ENCODE measurements at regions not wholly inside any gene's neighbourhood (a gene's known extent, or its start where the extent isn't known, plus 50 kb on each side); places are given as distances from the start of the nearest gene placed in this dataset.

DNA sequence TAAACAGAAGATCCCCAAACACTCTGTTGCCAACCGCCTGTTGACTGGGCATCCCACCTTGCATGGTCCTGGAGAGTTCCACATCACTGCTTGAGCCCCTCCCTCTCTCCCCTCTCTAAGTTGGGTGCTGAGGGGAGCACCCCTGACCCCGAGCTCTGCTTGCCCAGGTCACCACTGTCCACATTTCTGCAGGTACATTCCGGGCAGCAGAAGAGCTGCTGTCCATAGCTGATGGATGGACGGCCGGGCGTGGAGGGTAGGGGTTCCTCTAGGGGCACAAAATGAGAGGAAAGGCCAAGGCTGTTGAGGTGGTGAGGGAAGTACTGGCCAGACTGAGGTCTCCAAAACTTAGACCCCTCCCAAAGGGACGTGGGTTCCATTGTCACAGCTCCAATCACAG lies 227.4 kb upstream of the PPP2R2D start:
- no peak overlapping the region for H3K4me3 ChIP-seq (ENCODE audit: extremely low read depth, insufficient read depth, low read length, poor library complexity, severe bottlenecking)
- H3K27ac ChIP-seq (ENCODE audit: low read depth, low read length, severe bottlenecking) = no peak overlapping the region
- no peaks in the 10 kb centered on the region for H3K9me3 ChIP-seq (ENCODE audit: control insufficient read depth, low read length)
- no peaks in the 10 kb centered on the region for H3K36me3 ChIP-seq (ENCODE audit: control insufficient read depth, insufficient read depth, low read length)
- H3K4me1 ChIP-seq (ENCODE audit: control insufficient read depth, insufficient read depth, low read length, poor library complexity, severe bottlenecking) = no peaks in the 10 kb centered on the region
- WGBS, 2 experiments (ENCODE audit: insufficient coverage in 2 of 2) = 94 to 96% methylated on average over 4 of the region's 7 CpGs

DNA sequence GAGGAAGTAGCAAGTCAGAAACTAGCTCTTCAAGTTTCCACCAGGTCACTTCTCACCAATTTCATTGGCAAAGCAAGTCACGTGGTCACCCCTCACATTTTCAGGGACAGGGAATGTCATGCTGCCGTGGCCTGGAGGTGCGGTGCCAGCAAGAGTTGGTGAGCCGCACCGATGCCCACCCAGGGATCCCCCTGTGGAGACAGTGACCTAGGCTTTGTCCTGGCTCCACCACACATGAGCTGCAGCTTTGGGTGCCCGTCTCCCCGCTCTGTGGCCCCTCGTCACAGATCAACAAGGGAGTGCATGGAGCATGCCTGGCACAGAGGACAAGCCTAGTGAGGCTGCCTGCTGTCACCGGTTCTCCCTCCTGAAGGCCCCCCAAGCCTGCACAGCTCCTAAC lies 226.7 kb upstream of the PPP2R2D start:
- no peak overlapping the region for H3K27ac ChIP-seq (ENCODE audit: low read depth, low read length, severe bottlenecking)
- WGBS, 2 experiments (ENCODE audit: insufficient coverage in 2 of 2) = 94 to 96% methylated on average over 8 of the region's 9 CpGs
- no peak overlapping the region for H3K4me3 ChIP-seq (ENCODE audit: extremely low read depth, insufficient read depth, low read length, poor library complexity, severe bottlenecking)
- H3K4me1 ChIP-seq (ENCODE audit: control insufficient read depth, insufficient read depth, low read length, poor library complexity, severe bottlenecking) = no peaks in the 10 kb centered on the region
- no peaks in the 10 kb centered on the region for H3K9me3 ChIP-seq (ENCODE audit: control insufficient read depth, low read length)
- H3K36me3 ChIP-seq (ENCODE audit: control insufficient read depth, insufficient read depth, low read length) = no peaks in the 10 kb centered on the region

DNA sequence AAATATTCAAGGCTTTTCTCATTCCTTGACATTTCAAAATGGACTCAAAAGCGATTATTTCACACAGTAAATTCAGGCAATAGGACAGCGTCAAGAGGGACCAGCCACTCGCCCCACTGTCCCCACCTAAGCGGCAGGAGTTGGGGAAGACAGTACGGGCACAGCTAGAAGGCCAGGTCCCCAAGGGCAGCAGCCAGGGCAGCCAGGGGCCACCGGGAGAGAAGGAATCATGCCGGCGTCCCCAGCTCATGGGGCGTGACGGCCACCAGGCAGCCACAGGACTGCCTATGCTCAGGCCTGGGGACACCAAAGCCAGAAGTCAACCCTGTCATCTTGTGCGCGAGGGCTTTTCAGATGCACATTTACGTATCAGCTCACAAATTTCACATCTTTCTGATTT lies 225.7 kb upstream of the PPP2R2D start:
- Histone ChIP-seq H3K4me3 (ENCODE audit: extremely low read depth, insufficient read depth, low read length, poor library complexity, severe bottlenecking) (no peak overlapping the region), H3K4me1 (ENCODE audit: control insufficient read depth, insufficient read depth, low read length, poor library complexity, severe bottlenecking) (no peaks in the 10 kb centered on the region), H3K36me3 (ENCODE audit: control insufficient read depth, insufficient read depth, low read length) (no peaks in the 10 kb centered on the region), H3K9me3 (ENCODE audit: control insufficient read depth, low read length) (no peaks in the 10 kb centered on the region), H3K27ac (ENCODE audit: low read depth, low read length, severe bottlenecking) (no peak overlapping the region)
- whole genome bisulfite sequencing, 2 experiments (ENCODE audit: insufficient coverage in 2 of 2) = 89 to 91% methylated on average over 5 to 9 of the region's 13 CpGs

DNA sequence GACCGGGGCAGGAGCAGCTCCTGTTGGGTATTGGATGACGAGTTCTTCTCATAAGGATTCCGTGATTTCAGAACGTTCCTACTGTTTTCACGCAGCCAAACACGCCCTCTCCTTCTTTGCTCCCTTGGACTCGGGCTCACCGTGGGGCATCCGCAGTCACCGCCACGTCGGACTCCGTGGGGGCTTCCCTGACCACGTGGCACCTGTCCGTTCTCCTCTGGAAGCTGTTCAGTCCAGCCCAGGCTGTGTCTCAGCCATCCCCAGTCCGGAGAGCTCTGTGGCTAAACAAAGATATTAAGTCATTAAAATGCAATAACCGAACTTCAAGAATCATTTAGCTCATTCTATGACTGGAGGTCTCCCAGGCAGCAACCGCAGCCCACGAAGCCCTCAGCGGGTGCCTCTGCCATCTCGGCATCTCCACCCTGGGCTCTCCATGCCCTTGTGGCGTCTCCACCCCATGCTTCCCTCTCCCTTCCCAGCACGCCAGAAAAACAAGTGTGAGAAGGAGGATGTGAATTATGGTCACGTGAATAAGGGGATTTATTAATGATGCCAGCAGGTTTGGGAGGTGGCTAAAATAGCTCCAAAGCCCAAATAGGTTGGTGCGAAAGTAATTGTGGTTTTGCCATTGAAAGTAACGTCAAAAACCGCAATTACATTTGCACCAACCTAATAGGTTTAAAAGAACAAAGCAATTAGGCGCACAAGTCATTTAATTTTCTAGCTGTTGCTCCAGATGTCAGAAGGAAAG lies 224.6 kb upstream of the PPP2R2D start:
- H3K27ac ChIP-seq (ENCODE audit: low read depth, low read length, severe bottlenecking) = no peak overlapping the region
- no peak overlapping the region for H3K4me3 ChIP-seq (ENCODE audit: extremely low read depth, insufficient read depth, low read length, poor library complexity, severe bottlenecking)
- H3K9me3 ChIP-seq (ENCODE audit: control insufficient read depth, low read length) = no peaks in the 10 kb centered on the region
- H3K4me1 ChIP-seq (ENCODE audit: control insufficient read depth, insufficient read depth, low read length, poor library complexity, severe bottlenecking) = no peaks in the 10 kb centered on the region
- 83 to 86% methylated on average over 20 to 21 of the region's 28 CpGs for WGBS, 2 experiments (ENCODE audit: insufficient coverage in 2 of 2)
- H3K36me3 ChIP-seq (ENCODE audit: control insufficient read depth, insufficient read depth, low read length) = no peaks in the 10 kb centered on the region

DNA sequence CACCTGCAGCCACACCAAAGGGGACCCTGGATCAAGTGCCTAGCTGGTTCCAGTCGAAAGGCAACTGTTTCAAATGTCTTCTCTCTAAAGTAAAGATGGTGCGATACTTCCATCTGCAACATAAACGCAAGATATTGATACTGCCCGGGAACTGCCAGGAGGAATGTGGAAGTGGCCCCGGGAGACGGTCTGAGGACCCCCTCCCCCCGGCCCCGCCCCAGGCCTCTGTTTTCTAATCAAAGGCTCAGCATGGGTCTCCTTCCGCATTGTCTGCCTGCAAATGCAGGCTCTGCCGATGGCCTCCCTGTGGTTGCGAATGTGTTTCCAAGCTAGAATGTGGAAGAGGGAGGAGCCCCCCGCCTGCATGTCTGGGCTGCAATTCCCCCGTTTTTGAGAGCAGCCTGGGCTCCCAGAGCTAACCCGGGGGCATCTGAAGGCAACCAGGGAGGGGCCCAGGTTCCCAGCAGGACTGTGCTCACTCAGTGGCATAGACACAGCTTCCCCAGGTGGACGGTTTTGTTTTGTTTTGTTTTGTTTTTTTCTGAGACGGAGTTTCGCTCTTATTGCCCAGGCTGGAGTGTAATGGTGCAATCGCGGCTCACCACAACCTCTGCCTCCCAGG lies 223.9 kb upstream of the PPP2R2D start:
- no peak overlapping the region for H3K27ac ChIP-seq (ENCODE audit: low read depth, low read length, severe bottlenecking)
- H3K4me1 ChIP-seq (ENCODE audit: control insufficient read depth, insufficient read depth, low read length, poor library complexity, severe bottlenecking) = no peaks in the 10 kb centered on the region
- WGBS, 2 experiments (ENCODE audit: insufficient coverage in 2 of 2) = 10 to 21% methylated on average over 11 to 17 of the region's 19 CpGs
- no peaks in the 10 kb centered on the region for H3K9me3 ChIP-seq (ENCODE audit: control insufficient read depth, low read length)
- H3K4me3 ChIP-seq (ENCODE audit: extremely low read depth, insufficient read depth, low read length, poor library complexity, severe bottlenecking) = no peak overlapping the region
- H3K36me3 ChIP-seq (ENCODE audit: control insufficient read depth, insufficient read depth, low read length) = no peaks in the 10 kb centered on the region

DNA sequence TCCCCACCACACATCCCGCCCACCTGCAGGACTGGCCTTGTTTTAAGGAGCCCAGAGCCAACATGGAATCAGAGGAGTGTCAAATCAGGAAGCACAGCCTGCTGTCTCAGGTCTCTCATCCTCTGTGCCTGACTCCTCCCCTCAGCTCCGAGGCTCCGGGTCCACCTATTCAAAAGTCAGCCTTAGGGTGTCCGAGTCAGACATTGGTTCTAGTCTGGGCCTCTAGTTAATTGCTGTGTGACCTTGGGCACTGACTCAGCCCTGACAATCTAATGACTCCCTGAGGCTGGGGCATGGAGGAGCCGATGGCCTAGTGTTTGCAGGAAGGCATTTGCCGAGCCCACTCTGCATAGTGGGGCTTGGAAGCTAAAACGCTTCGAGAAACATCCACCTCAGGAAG lies 223.1 kb upstream of the PPP2R2D start:
- Histone ChIP-seq H3K4me3 (ENCODE audit: extremely low read depth, insufficient read depth, low read length, poor library complexity, severe bottlenecking) (no peak overlapping the region), H3K9me3 (ENCODE audit: control insufficient read depth, low read length) (no peaks in the 10 kb centered on the region), H3K27ac (ENCODE audit: low read depth, low read length, severe bottlenecking) (no peak overlapping the region), H3K4me1 (ENCODE audit: control insufficient read depth, insufficient read depth, low read length, poor library complexity, severe bottlenecking) (no peaks in the 10 kb centered on the region), H3K36me3 (ENCODE audit: control insufficient read depth, insufficient read depth, low read length) (no peaks in the 10 kb centered on the region)
- WGBS, 2 experiments (ENCODE audit: insufficient coverage in 2 of 2) = 70 to 75% methylated on average over 7 to 8 of the region's 8 CpGs

DNA sequence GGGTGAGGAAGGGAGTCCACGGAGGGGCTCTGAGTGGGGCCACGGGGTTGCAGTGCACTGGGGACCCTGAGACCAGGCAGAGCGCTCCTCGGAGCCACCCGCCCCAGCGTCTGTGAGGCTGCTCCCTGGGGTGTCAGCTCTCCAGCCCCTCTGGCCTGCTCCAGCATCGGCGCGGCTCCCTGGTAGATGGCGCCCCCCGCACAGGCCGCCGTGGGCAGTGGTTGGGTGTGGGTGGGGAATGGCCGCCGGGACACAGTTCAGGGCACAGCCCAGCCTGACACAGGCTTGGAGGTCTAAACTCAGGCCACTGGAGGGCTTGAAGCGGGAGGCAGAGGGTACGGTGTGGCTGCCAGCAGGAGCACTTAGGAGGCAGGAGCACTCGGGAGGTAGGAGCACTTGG lies 222.6 kb upstream of the PPP2R2D start:
- Histone ChIP-seq H3K9me3 (ENCODE audit: control insufficient read depth, low read length) (no peaks in the 10 kb centered on the region), H3K27ac (ENCODE audit: low read depth, low read length, severe bottlenecking) (no peak overlapping the region), H3K36me3 (ENCODE audit: control insufficient read depth, insufficient read depth, low read length) (no peaks in the 10 kb centered on the region), H3K4me1 (ENCODE audit: control insufficient read depth, insufficient read depth, low read length, poor library complexity, severe bottlenecking) (no peaks in the 10 kb centered on the region), H3K4me3 (ENCODE audit: extremely low read depth, insufficient read depth, low read length, poor library complexity, severe bottlenecking) (no peak overlapping the region)
- 80 to 95% methylated on average over 10 to 14 of the region's 18 CpGs for WGBS, 2 experiments (ENCODE audit: insufficient coverage in 2 of 2)

DNA sequence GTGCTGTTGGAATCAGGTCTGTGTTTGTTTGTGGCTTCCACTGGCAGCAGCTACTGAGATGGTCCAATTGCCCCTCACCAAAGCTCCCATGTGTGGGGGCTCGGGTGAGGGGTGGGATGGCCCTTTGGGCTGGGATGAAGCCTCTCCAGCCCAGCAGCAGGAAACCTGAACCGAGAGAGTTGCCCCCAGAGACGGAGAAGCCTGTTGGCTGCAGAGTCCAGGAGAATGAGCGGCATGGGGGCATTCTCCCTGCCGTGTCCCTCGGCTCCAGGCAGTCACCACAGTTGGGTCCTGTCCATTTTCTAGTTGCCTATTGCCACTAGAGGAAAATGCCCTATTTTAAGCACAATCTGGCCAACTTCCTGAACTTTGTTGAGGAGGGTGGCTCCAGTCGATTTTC lies 222.2 kb upstream of the PPP2R2D start:
- Histone ChIP-seq H3K9me3 (ENCODE audit: control insufficient read depth, low read length) (no peaks in the 10 kb centered on the region), H3K4me3 (ENCODE audit: extremely low read depth, insufficient read depth, low read length, poor library complexity, severe bottlenecking) (no peak overlapping the region), H3K27ac (ENCODE audit: low read depth, low read length, severe bottlenecking) (no peak overlapping the region), H3K4me1 (ENCODE audit: control insufficient read depth, insufficient read depth, low read length, poor library complexity, severe bottlenecking) (no peaks in the 10 kb centered on the region), H3K36me3 (ENCODE audit: control insufficient read depth, insufficient read depth, low read length) (no peaks in the 10 kb centered on the region)
- whole genome bisulfite sequencing, 2 experiments (ENCODE audit: insufficient coverage in 2 of 2) = 87 to 88% methylated on average over 4 to 6 of the region's 7 CpGs

DNA sequence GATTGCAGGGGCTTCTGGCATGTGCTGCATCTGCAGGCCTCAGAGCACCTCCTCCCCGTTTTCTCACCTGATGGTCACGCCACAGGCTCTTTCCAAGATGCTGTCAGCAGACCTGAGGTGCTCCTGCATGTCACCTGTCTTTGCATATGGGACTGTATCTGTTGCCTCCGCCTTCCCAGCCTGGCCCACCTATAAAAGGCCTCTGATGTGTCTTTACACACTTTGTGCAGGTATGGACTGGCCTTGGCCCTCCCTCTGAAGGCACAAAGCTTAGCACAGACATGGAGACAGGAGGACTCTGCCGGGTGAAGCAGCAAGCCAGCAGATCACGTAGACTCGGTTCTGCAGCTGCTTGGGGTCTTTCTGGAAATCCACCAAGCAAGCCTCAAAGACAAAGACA lies 220.9 kb upstream of the PPP2R2D start:
- Histone ChIP-seq H3K4me1 (ENCODE audit: control insufficient read depth, insufficient read depth, low read length, poor library complexity, severe bottlenecking) (no peaks in the 10 kb centered on the region), H3K4me3 (ENCODE audit: extremely low read depth, insufficient read depth, low read length, poor library complexity, severe bottlenecking) (no peak overlapping the region), H3K9me3 (ENCODE audit: control insufficient read depth, low read length) (no peaks in the 10 kb centered on the region), H3K36me3 (ENCODE audit: control insufficient read depth, insufficient read depth, low read length) (no peaks in the 10 kb centered on the region), H3K27ac (ENCODE audit: low read depth, low read length, severe bottlenecking) (no peak overlapping the region)
- WGBS, 2 experiments (ENCODE audit: insufficient coverage in 2 of 2) = 89 to 95% methylated on average over 6 of the region's 6 CpGs

DNA sequence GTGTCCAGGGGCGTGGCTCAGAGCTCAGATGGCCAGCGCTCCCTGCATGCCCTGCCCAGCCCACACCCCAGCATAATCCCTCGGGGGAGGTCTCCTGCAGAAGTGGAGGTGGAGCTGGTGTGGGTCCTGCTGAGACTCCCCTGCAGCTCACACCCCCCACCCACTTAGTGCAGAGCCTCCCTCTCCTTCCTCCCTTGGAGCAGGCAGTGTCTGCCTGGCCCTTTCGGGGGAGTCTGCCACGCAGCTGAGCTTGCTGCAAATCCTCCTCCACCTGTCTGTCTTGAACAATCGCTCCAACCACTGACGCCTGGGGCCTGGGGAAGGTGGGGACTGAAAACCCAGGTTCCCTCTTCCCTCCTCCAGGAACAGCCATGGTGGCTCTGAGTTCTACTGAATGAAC lies 219.7 kb upstream of the PPP2R2D start:
- 67% methylated on average over 1 of the region's 7 CpGs; no CpG with 5 or more reads in 1 of the 2 experiments for WGBS, 2 experiments (ENCODE audit: insufficient coverage in 2 of 2)
- no peaks in the 10 kb centered on the region for H3K36me3 ChIP-seq (ENCODE audit: control insufficient read depth, insufficient read depth, low read length)
- no peaks in the 10 kb centered on the region for H3K9me3 ChIP-seq (ENCODE audit: control insufficient read depth, low read length)
- H3K27ac ChIP-seq (ENCODE audit: low read depth, low read length, severe bottlenecking) = no peak overlapping the region
- no peak overlapping the region for H3K4me3 ChIP-seq (ENCODE audit: extremely low read depth, insufficient read depth, low read length, poor library complexity, severe bottlenecking)
- H3K4me1 ChIP-seq (ENCODE audit: control insufficient read depth, insufficient read depth, low read length, poor library complexity, severe bottlenecking) = no peaks in the 10 kb centered on the region

DNA sequence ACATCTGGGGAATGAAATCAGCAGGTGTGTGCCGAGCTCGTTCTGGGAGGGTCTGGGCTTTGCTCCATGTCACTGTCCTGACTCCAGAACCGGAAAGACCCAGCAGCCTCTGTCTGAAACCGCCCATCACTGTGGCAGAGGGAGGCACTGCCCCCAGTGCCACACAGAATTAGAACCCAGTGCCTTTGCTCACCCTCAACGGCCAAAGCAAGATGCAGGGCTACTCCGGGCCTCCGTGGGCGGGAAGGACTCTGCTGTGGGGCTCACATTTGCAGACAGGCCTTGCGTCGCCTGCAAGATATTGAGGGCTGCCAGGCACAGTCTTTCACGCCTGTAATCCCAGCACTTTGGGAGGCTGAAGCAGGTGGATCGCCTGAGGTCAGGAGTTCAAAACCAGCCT lies 219.2 kb upstream of the PPP2R2D start:
- Histone ChIP-seq H3K4me1 (ENCODE audit: control insufficient read depth, insufficient read depth, low read length, poor library complexity, severe bottlenecking) (no peaks in the 10 kb centered on the region), H3K36me3 (ENCODE audit: control insufficient read depth, insufficient read depth, low read length) (no peaks in the 10 kb centered on the region), H3K4me3 (ENCODE audit: extremely low read depth, insufficient read depth, low read length, poor library complexity, severe bottlenecking) (no peak overlapping the region), H3K27ac (ENCODE audit: low read depth, low read length, severe bottlenecking) (no peak overlapping the region), H3K9me3 (ENCODE audit: control insufficient read depth, low read length) (no peaks in the 10 kb centered on the region)
- WGBS, 2 experiments (ENCODE audit: insufficient coverage in 2 of 2) = 92 to 98% methylated on average over 11 to 12 of the region's 12 CpGs

Measured in mesodermal cell (in vitro differentiated cells).